ENCODE measurements at regions not wholly inside any gene's neighbourhood (a gene's known extent, or its start where the extent isn't known, plus 50 kb on each side); places are given as distances from the start of the nearest gene placed in this dataset.

DNA sequence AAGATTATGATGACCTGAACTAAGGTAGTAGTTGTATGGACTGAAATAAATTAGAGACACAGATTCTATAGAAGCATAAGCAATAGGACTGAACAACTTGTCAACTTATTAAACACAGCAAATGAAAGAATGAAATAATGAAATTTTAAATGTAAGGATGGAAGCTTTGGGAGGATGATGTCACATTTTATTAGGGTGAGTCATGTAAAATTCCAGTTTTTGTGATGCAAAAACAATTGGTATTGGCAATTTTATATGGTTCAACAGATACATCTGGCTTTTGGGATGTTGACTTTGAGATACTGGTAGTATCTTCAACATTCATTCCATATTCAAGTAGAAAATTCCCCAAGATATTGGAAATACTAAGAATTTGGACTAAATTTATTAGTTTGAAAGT, 72.7 kb upstream of the IL15 start:
- no peak for TF ChIP-seq POLR2AphosphoS5 (IDR thresholded peaks at IDR 0.05)
- TF ChIP-seq, protein P1, sequence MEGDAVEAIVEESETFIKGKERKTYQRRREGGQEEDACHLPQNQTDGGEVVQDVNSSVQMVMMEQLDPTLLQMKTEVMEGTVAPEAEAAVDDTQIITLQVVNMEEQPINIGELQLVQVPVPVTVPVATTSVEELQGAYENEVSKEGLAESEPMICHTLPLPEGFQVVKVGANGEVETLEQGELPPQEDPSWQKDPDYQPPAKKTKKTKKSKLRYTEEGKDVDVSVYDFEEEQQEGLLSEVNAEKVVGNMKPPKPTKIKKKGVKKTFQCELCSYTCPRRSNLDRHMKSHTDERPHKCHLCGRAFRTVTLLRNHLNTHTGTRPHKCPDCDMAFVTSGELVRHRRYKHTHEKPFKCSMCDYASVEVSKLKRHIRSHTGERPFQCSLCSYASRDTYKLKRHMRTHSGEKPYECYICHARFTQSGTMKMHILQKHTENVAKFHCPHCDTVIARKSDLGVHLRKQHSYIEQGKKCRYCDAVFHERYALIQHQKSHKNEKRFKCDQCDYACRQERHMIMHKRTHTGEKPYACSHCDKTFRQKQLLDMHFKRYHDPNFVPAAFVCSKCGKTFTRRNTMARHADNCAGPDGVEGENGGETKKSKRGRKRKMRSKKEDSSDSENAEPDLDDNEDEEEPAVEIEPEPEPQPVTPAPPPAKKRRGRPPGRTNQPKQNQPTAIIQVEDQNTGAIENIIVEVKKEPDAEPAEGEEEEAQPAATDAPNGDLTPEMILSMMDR (IDR thresholded peaks at IDR 0.05) = no peak
